AG04449 (cell line): ENCODE measurements at regions not wholly inside any gene's neighbourhood (a gene's known extent, or its start where the extent isn't known, plus 50 kb on each side); places are given as distances from the start of the nearest gene placed in this dataset.

Experiments
- CTCF ChIA-PET: fragments of 350-600 bp; formaldehyde crosslinking; extraction: SDS; loops from one replicate; lab custom pipeline; 2021; ENCODE audit warnings: antibody characterized with exemption; lab: Yijun Ruan, JAX
- POLR2A ChIA-PET: fragments of 400-600, 350-600 bp; formaldehyde crosslinking; extraction: SDS; loops from one replicate; lab custom pipeline; 2020; ENCODE audit warnings: antibody characterized with exemption, inconsistent platforms; lab: Yijun Ruan, JAX
- DNase-seq: peaks from one replicate; pipeline ENCODE4 v3.0.0-alpha.2; 2010; ENCODE audit warnings: low read depth, low spot score
- H3K4me3 ChIP-seq: 2 replicates; pipeline ENCODE4 v1.5.1; 2011; ENCODE audit warnings: low read depth, mild to moderate bottlenecking, control low read depth, low read length
- CTCF ChIP-seq: IDR thresholded peaks from one replicate; pipeline ENCODE4 v1.5.1; 2011; ENCODE audit warnings: mild to moderate bottlenecking, moderate library complexity, low read length, control low read depth, inconsistent platforms; ENCODE audit not compliant: insufficient read depth; ENCODE audit errors: missing control alignments

GRCh38 chr9:2338777-2339365, 282.7 kb upstream of the VLDLR start:
- no peak for DNase-seq
- H3K4me3 ChIP-seq, result no peak overlapping the region
- ChIA-PET CTCF (interaction anchor here (0.9 kb wide), 1 partner anchor 389 kb away, joined by 3 read pairs; no protein-coding TSS in a partner anchor), POLR2A (no interaction called here)
- no peak for TF ChIP-seq CTCF

- CTCF ChIA-PET, result no interaction called here
- TF ChIP-seq CTCF, result no peak
Observed at GRCh38 chr9:2339416-2339815, 282.2 kb upstream of the VLDLR start.

GRCh38 chr9:2340046-2340760, 281.4 kb upstream of the VLDLR start:
- ChIA-PET CTCF (no interaction called here), POLR2A (no interaction called here)
- no peak for DNase-seq
- no peak overlapping the region for H3K4me3 ChIP-seq
- no peak for TF ChIP-seq CTCF

More at GRCh38 chr9:2339416-2339815, 282.2 kb upstream of the VLDLR start:
- H3K4me3 ChIP-seq, result no peak overlapping the region
- POLR2A ChIA-PET, result no interaction called here
- DNase-seq, result no peak

- no peak for TF ChIP-seq CTCF
- no peak overlapping the region for H3K4me3 ChIP-seq
- ChIA-PET CTCF (no interaction called here), POLR2A (no interaction called here)
- DNase-seq, result no peak
Observed at GRCh38 chr9:2341126-2341525, 280.5 kb upstream of the VLDLR start.

GRCh38 chr9:2341956-2342355, 279.6 kb upstream of the VLDLR start:
- POLR2A ChIA-PET, result no interaction called here
- no peak for DNase-seq
- CTCF ChIA-PET, result interaction anchor here (0.7 to 1.4 kb wide), 2 partner anchors 11 to 385 kb away, joined by 3 read pairs; no protein-coding TSS in a partner anchor
- H3K4me3 ChIP-seq, result no peak overlapping the region
- TF ChIP-seq CTCF, result no peak

- H3K4me3 ChIP-seq, result no peak overlapping the region
- no peak for TF ChIP-seq CTCF
- ChIA-PET CTCF (no interaction called here), POLR2A (no interaction called here)
- no peak for DNase-seq
Observed at GRCh38 chr9:2343756-2344155, 277.8 kb upstream of the VLDLR start.
